Right atrium auricular region (tissue), 2 donors: ENCODE measurements at regions not wholly inside any gene's neighbourhood (a gene's known extent, or its start where the extent isn't known, plus 50 kb on each side); places are given as distances from the start of the nearest gene placed in this dataset.

Experiments
- DNase-seq: peaks from one replicate; pipeline ENCODE4 v3.0.0-alpha.2; 2019; ENCODE audit warnings: low spot score
- H3K27ac ChIP-seq, 2 donors: fragments of 200-600 bp; sonication (generic); 1 replicate in 1 of 2; 2 replicates in 1 of 2; pipeline ENCODE4 v1.5.1; 2016 to 2019
- H3K27me3 ChIP-seq, 2 donors: fragments of 200-600 bp; sonication (generic); one replicate each; pipeline versions ENCODE4 v1.5.1 to v1.6.0; 2017 to 2019
- H3K36me3 ChIP-seq: fragments of 200-600 bp; sonication (generic); one replicate; pipeline ENCODE4 v1.5.1; 2016
- H3K4me1 ChIP-seq, 2 donors: fragments of 200-600 bp; sonication (generic); one replicate each; pipeline versions ENCODE4 v1.5.1 to v1.6.0; 2017 to 2019
- H3K4me3 ChIP-seq, 2 donors: fragments of 200-600 bp; sonication (generic); 1 replicate in 1 of 2; 2 replicates in 1 of 2; pipeline ENCODE4 v1.5.1; 2017 to 2019; ENCODE audit warnings: mild to moderate bottlenecking in 1 of 2, moderate library complexity in 1 of 2
- H3K9me3 ChIP-seq, 2 donors: fragments of 200-600 bp; sonication (generic); one replicate each; pipeline ENCODE4 v1.5.1; 2019
- TF ChIP-seq, protein P1 (sequence below), 2 donors: fragments of 200-600 bp; sonication (generic); IDR thresholded peaks; one replicate each; pipeline ENCODE4 v1.5.1; 2019; ENCODE audit warnings: antibody characterized with exemption in 2 of 2

DNA sequence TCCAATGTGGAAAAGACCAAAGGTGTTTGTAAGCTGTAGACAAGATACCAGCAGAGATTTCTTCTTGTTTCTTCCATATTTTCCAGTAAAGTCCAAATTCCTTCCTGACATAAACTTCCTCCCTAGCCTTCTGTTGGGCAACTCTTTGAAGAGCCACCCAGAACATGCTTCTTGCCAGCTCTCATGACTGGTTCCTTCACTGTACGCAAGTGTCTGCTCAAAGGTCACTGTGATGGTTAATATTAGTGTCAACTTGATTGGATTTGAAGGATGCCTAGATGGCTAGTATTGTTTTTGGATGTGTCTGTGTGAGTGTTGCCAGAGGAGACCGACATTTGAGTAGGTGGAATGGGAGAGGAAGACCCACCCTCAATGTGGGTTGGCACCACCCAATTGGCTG is 416.6 kb upstream of the RUNX1 start:
- Histone ChIP-seq H3K4me1 (no peaks in the 10 kb centered on the region), H3K36me3 (no peaks in the 10 kb centered on the region), H3K27ac (no peak overlapping the region), H3K9me3 (no peaks in the 10 kb centered on the region), H3K4me3 (no peak overlapping the region), H3K27me3 (no peaks in the 10 kb centered on the region)
- DNase-seq: no peak
- TF ChIP-seq, protein P1, sequence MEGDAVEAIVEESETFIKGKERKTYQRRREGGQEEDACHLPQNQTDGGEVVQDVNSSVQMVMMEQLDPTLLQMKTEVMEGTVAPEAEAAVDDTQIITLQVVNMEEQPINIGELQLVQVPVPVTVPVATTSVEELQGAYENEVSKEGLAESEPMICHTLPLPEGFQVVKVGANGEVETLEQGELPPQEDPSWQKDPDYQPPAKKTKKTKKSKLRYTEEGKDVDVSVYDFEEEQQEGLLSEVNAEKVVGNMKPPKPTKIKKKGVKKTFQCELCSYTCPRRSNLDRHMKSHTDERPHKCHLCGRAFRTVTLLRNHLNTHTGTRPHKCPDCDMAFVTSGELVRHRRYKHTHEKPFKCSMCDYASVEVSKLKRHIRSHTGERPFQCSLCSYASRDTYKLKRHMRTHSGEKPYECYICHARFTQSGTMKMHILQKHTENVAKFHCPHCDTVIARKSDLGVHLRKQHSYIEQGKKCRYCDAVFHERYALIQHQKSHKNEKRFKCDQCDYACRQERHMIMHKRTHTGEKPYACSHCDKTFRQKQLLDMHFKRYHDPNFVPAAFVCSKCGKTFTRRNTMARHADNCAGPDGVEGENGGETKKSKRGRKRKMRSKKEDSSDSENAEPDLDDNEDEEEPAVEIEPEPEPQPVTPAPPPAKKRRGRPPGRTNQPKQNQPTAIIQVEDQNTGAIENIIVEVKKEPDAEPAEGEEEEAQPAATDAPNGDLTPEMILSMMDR (IDR thresholded peaks at IDR 0.05): no peak

DNA sequence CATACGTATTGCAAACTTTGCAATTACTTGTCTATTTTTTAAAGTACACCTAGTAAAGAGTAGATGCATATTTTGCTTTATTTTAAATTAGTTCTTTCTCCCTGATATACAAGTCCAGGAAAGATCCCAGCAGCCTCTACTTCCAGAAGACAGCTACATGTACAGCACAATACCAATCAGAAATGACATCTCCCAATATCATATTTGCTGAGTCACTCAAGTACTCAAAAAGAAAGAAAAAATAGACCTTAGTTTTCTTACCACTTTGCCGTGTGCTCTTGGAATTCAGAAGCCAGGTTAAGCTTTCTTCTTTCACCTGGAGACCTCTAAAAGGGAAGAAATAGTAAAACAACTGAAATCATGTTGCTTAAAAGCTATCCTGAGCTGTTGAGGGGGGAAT is 412.6 kb upstream of the RUNX1 start:
- no peaks in the 10 kb centered on the region for H3K9me3 ChIP-seq
- H3K36me3 ChIP-seq: no peaks in the 10 kb centered on the region
- no peaks in the 10 kb centered on the region for H3K4me1 ChIP-seq
- no peak overlapping the region for H3K27ac ChIP-seq
- TF ChIP-seq, protein P1 (IDR thresholded peaks at IDR 0.05): no peak
- H3K27me3 ChIP-seq: no peaks in the 10 kb centered on the region
- no peak overlapping the region for H3K4me3 ChIP-seq
- DNase-seq: no peak

DNA sequence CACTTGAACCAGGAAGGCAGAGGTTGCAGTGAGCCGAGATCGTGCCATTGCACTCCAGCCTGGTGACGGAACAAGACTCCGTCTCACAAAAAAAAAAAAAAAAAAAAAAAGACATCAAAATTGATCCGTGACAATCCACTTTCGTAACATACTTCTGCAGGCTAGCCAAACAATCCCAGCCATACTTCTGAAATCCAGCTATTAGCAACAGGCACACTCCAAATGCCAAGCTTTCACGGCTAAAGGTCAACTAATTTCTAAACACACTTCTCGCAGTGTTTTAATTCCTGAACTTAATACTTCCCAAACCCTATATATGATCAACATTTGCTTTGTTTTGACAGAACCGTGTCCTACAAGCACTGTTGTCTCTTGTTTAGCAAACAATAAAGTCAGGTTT is 411.3 kb upstream of the RUNX1 start:
- Histone ChIP-seq H3K36me3 (no peaks in the 10 kb centered on the region), H3K27me3 (no peaks in the 10 kb centered on the region), H3K4me1 (no peaks in the 10 kb centered on the region), H3K9me3 (no peaks in the 10 kb centered on the region), H3K27ac (no peak overlapping the region), H3K4me3 (no peak overlapping the region)
- TF ChIP-seq, protein P1 (IDR thresholded peaks at IDR 0.05): no peak
- no peak for DNase-seq

DNA sequence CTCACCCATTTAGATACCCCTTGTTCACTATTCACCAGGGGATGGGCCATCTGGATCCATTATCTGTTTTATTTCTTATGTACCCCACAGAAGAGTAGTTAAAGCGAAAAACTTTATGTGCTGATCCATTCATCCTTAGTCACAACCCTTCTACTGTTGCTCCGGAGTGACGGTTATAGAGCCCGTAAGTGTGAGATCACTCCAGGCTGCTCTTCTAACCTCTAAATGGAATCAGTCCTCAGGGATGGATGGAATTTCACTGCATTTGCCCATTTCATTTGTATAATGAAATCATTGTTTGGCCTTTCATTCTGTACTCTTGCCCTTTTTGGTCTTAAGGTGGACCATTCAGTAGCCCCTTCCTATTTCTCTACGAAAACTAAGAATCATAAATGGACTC is 409.3 kb upstream of the RUNX1 start:
- no peaks in the 10 kb centered on the region for H3K36me3 ChIP-seq
- no peaks in the 10 kb centered on the region for H3K9me3 ChIP-seq
- DNase-seq: no peak
- TF ChIP-seq, protein P1 (IDR thresholded peaks at IDR 0.05): no peak
- H3K27me3 ChIP-seq: no peaks in the 10 kb centered on the region
- H3K27ac ChIP-seq: no peak overlapping the region
- no peaks in the 10 kb centered on the region for H3K4me1 ChIP-seq
- no peak overlapping the region for H3K4me3 ChIP-seq

DNA sequence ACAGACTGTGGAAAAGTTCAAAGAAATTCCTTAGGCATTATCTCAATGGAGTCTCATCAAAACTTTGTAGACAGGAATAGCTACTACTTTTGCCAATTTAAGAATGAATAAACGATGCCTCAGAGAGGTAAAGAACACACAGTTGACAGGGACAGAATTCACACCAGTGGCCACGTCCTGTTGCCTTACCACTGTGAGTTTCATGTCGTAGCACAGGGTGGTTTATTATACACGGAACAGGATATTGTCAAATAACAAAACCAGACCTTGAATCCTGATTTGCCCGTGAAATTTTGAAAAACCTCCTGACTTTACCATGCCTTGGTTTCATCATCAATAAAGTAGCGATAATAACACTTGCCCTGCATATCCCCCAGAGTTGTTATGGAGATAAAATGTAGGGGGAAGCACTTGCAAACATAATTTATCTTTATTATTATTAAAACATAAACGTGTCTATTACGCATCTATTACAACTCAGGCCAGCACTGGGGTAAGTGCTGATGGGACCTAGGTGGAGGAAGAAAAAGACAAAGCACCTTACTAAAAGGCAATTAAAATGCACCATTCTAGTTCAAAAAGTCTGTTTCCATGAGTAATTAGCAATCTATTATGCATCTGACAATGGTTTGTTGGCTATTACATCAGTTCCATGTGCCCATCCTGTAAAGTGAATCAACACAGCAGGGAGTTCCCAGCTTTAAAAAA is 408.1 kb upstream of the RUNX1 start:
- no peaks in the 10 kb centered on the region for H3K36me3 ChIP-seq
- no peak for DNase-seq
- H3K4me3 ChIP-seq: no peak overlapping the region
- H3K4me1 ChIP-seq: no peaks in the 10 kb centered on the region
- TF ChIP-seq, protein P1 (IDR thresholded peaks at IDR 0.05): no peak
- no peaks in the 10 kb centered on the region for H3K27me3 ChIP-seq
- no peaks in the 10 kb centered on the region for H3K9me3 ChIP-seq
- no peak overlapping the region for H3K27ac ChIP-seq

DNA sequence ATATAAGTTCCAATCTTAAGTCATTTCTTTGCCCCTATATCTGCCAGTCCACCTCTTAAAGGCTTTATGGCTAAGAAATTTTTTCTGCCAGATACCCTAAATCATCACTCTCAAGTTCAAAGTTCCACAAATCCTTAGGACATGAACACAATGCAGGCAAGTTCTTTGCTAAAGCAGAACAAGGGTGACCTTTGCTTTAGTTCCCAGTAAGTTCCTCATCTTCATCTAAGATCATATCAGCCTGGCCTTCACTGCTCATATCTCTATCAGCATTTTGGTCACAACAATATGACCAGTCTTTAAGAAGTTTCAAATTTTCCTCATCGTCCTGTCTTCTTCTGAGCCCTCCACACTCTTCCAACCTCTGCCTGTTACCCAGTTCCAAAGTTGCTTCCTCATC is 402.2 kb upstream of the RUNX1 start:
- TF ChIP-seq, protein P1 (IDR thresholded peaks at IDR 0.05): no peak
- H3K27me3 ChIP-seq: no peaks in the 10 kb centered on the region
- H3K27ac ChIP-seq: no peak overlapping the region
- no peaks in the 10 kb centered on the region for H3K36me3 ChIP-seq
- no peak overlapping the region for H3K4me3 ChIP-seq
- DNase-seq: no peak
- no peaks in the 10 kb centered on the region for H3K9me3 ChIP-seq
- H3K4me1 ChIP-seq: peaks cover 0 to 8% of the 10 kb centered on the region in 2 donors
